Kidney glomerular epithelial cell (primary cell): ENCODE measurements at regions not wholly inside any gene's neighbourhood (a gene's known extent, or its start where the extent isn't known, plus 50 kb on each side); places are given as distances from the start of the nearest gene placed in this dataset.

Experiments used
- DNase-seq: peaks from one replicate; lab custom pipeline; 2025; lab: John Stamatoyannopoulos, UW

- no peak for DNase-seq
Observed at GRCh38 chr11:10358696-10359095, 53.8 kb downstream of the ADM start.

- DNase-seq, result no peak
Observed at GRCh38 chr11:10359171-10359570, 54.3 kb downstream of the ADM start.

- no peak for DNase-seq
Observed at GRCh38 chr11:10360835-10361234, 56.0 kb downstream of the ADM start.

GRCh38 chr11:10365045-10365444 is 60.2 kb downstream of the ADM start:
- no peak for DNase-seq

- DNase-seq, result peak; percentile 88
Observed at GRCh38 chr11:10366568-10367331, 61.9 kb downstream of the ADM start.

- DNase-seq, result no peak
Observed at GRCh38 chr11:10371926-10372641, 67.2 kb downstream of the ADM start.

- DNase-seq, result no peak
Observed at GRCh38 chr11:10373340-10373739, 68.5 kb downstream of the ADM start.

GRCh38 chr11:10373929-10374328 is 69.1 kb downstream of the ADM start:
- DNase-seq, result no peak

- DNase-seq, result no peak
Observed at GRCh38 chr11:10374386-10374785, 69.5 kb downstream of the ADM start.

GRCh38 chr11:10375280-10375971 is 70.6 kb downstream of the ADM start:
- DNase-seq, result no peak

GRCh38 chr11:10376061-10376460 is 71.2 kb downstream of the ADM start:
- DNase-seq, result no peak

GRCh38 chr11:10377183-10377582 is 72.3 kb downstream of the ADM start:
- no peak for DNase-seq

GRCh38 chr11:10378362-10378761 is 73.5 kb downstream of the ADM start:
- DNase-seq, result no peak

GRCh38 chr11:10379022-10379421 is 74.1 kb downstream of the ADM start:
- peak; percentile 10 for DNase-seq

GRCh38 chr11:10379426-10379825 is 74.6 kb downstream of the ADM start:
- DNase-seq, result no peak

- no peak for DNase-seq
Observed at GRCh38 chr11:10379871-10380568, 75.0 kb upstream of the AMPD3 start.

GRCh38 chr11:10380921-10381320 is 74.1 kb upstream of the AMPD3 start:
- no peak for DNase-seq

- DNase-seq, result no peak
Observed at GRCh38 chr11:10381736-10382135, 73.3 kb upstream of the AMPD3 start.

- no peak for DNase-seq
Observed at GRCh38 chr11:10382518-10382917, 72.5 kb upstream of the AMPD3 start.

GRCh38 chr11:10385696-10386095 is 69.4 kb upstream of the AMPD3 start:
- no peak for DNase-seq

GRCh38 chr11:10386361-10386760 is 68.7 kb upstream of the AMPD3 start:
- no peak for DNase-seq

- no peak for DNase-seq
Observed at GRCh38 chr11:10386861-10387205, 68.2 kb upstream of the AMPD3 start.
